Keratinocyte (primary cell): ENCODE measurements at regions not wholly inside any gene's neighbourhood (a gene's known extent, or its start where the extent isn't known, plus 50 kb on each side); places are given as distances from the start of the nearest gene placed in this dataset.

ENCODE experiments used
- DNase-seq: peaks from one replicate; pipeline ENCODE4 v3.0.0-alpha.2; 2011; ENCODE audit warnings: low read depth, missing footprints, low spot score
- FAIRE-seq: peaks from 2 replicates; lab custom pipeline; 2011; peaks lifted over from hg19 to GRCh38; lab: Jason Lieb, UNC
- H2AFZ ChIP-seq: 2 replicates; pipeline ENCODE4 v1.6.0; 2012; ENCODE audit warnings: low read length, control low read depth, inconsistent platforms; ENCODE audit not compliant: control insufficient read depth
- H3K27ac ChIP-seq: 2 replicates; pipeline ENCODE4 v1.5.1; 2011; ENCODE audit warnings: low read length; ENCODE audit not compliant: control insufficient read depth, insufficient read depth
- H3K27me3 ChIP-seq: 3 replicates; pipeline ENCODE4 v1.6.0; 2011; ENCODE audit warnings: low read length; ENCODE audit not compliant: control insufficient read depth, insufficient read depth; ENCODE audit errors: extremely low read depth
- H3K36me3 ChIP-seq, 2 experiments: 2 replicates in 1 of 2; 3 replicates in 1 of 2; pipeline ENCODE4 v1.5.1; 2011; ENCODE audit warnings: low read length in 2 of 2, mild to moderate bottlenecking in 1 of 2; ENCODE audit not compliant: control insufficient read depth in 2 of 2, insufficient read depth in 2 of 2; ENCODE audit errors: extremely low read depth in 1 of 2
- H3K4me1 ChIP-seq: 3 replicates; pipeline ENCODE4 v1.5.1; 2011; ENCODE audit warnings: low read length; ENCODE audit not compliant: control insufficient read depth, insufficient read depth; ENCODE audit errors: extremely low read depth
- H3K4me2 ChIP-seq: 3 replicates; pipeline ENCODE4 v1.6.0; 2011; ENCODE audit warnings: low read depth, low read length; ENCODE audit not compliant: control insufficient read depth, insufficient read depth; ENCODE audit errors: extremely low read depth
- H3K4me3 ChIP-seq, 3 experiments: fragments of 200-600 bp in 1 of 3; sonication (generic) in 1 of 3; 2 replicates in 2 of 3; 3 replicates in 1 of 3; pipeline ENCODE4 v1.5.1; 2011 to 2016; ENCODE audit warnings: low read length in 3 of 3, mild to moderate bottlenecking in 3 of 3, control low read depth in 2 of 3, inconsistent platforms in 1 of 3, low read depth in 1 of 3, mixed read lengths in 1 of 3, mixed run types in 1 of 3, moderate library complexity in 1 of 3; ENCODE audit not compliant: control insufficient read depth in 2 of 3, insufficient read depth in 2 of 3; ENCODE audit errors: extremely low read depth in 1 of 3
- H3K79me2 ChIP-seq: 2 replicates; pipeline ENCODE4 v1.6.0; 2012; ENCODE audit warnings: low read length; ENCODE audit not compliant: control insufficient read depth, insufficient read depth
- H3K9ac ChIP-seq: 3 replicates; pipeline ENCODE4 v1.6.0; 2011; ENCODE audit warnings: low read length; ENCODE audit not compliant: control insufficient read depth, insufficient read depth; ENCODE audit errors: extremely low read depth
- H3K9me1 ChIP-seq: 3 replicates; pipeline ENCODE4 v1.6.0; 2011; ENCODE audit warnings: low read length; ENCODE audit not compliant: control insufficient read depth, insufficient read depth; ENCODE audit errors: extremely low read depth
- H3K9me3 ChIP-seq: 2 replicates; pipeline ENCODE4 v1.5.1; 2012; ENCODE audit warnings: low read depth, low read length; ENCODE audit not compliant: control insufficient read depth
- H4K20me1 ChIP-seq: 3 replicates; pipeline ENCODE4 v1.6.0; 2011; ENCODE audit warnings: low read length; ENCODE audit not compliant: control insufficient read depth, insufficient read depth; ENCODE audit errors: extremely low read depth
- CTCF ChIP-seq, 3 experiments: IDR thresholded peaks in 1 of 3; conservative IDR thresholded peaks in 1 of 3; optimal IDR thresholded peaks in 1 of 3; 2 replicates in 2 of 3; 3 replicates in 1 of 3; pipeline versions ENCODE3 to v1.5.1; 2011; ENCODE audit warnings: low read length in 3 of 3, mild to moderate bottlenecking in 3 of 3, moderate library complexity in 2 of 3, control low read depth in 1 of 3, inconsistent platforms in 1 of 3; ENCODE audit not compliant: insufficient read depth in 2 of 3; ENCODE audit errors: extremely low read depth in 1 of 3
- EZH2 ChIP-seq: IDR thresholded peaks from one replicate; pipeline ENCODE4 v1.6.1; 2012; ENCODE audit warnings: inconsistent platforms, mild to moderate bottlenecking, low read length, moderate library complexity
- dilution Hi-C: fragments of 300-500 bp; cut with MboI; formaldehyde crosslinking; loops from one replicate; pipeline ENCODE4 v1.7.0; 2020; ENCODE audit warnings: low sequenced_read_pairs; ENCODE audit not compliant: extremely low pct_ligation_motif_present

- Histone ChIP-seq H3K9ac (no peak overlapping the region), H3K27me3 (no peaks in the 10 kb centered on the region), H3K9me3 (no peaks in the 10 kb centered on the region), H3K79me2 (no peaks in the 10 kb centered on the region), H2AFZ (no peak overlapping the region), H4K20me1 (no peaks in the 10 kb centered on the region), H3K4me2 (no peak overlapping the region), H3K4me3 (no peak overlapping the region), H3K9me1 (no peaks in the 10 kb centered on the region), H3K27ac (no peak overlapping the region), H3K36me3 (no peaks in the 10 kb centered on the region), H3K4me1 (no peaks in the 10 kb centered on the region)
- dilution Hi-C loops: no loop called here
- no peak for TF ChIP-seq EZH2
- TF ChIP-seq CTCF (optimal IDR thresholded peaks at IDR 0.05 in 1 of 3, IDR thresholded peaks at IDR 0.05 in 1 of 3, conservative IDR thresholded peaks at IDR 0.05 in 1 of 3; ENCODE audit: extremely low read depth in 1 of 3, insufficient read depth in 2 of 3, low read length in 3 of 3): no peak
- FAIRE-seq: no peak
- no peak for DNase-seq
Measured at GRCh38 chr1:79104617-79105016, 98.1 kb upstream of the ADGRL4 start.

DNA sequence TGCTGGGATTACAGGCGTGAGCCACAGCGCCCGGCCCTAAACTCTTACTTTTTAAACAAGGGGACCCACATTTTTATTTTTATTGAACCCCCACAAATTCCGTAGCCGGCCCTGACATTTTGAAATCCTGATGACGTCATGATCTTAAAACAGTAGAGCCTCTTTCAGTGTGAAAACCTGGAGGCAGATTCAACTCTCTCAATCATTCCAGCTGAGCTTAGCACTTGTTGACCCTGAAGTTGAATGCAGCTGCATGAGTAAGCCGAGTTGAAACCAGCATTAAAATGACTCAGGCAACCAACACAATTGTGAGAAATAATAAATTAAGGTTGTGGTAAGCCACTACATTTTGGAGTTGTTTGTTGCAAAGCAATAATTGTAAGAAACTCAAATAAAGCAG is 93.9 kb upstream of the ADGRL4 start:
- Histone ChIP-seq H3K9me1 (no peaks in the 10 kb centered on the region), H3K27ac (no peak overlapping the region), H3K9ac (no peak overlapping the region), H3K36me3 (no peaks in the 10 kb centered on the region), H3K4me1 (no peaks in the 10 kb centered on the region), H3K4me2 (no peak overlapping the region), H4K20me1 (no peaks in the 10 kb centered on the region), H2AFZ (no peak overlapping the region), H3K4me3 (no peak overlapping the region), H3K9me3 (no peaks in the 10 kb centered on the region), H3K27me3 (no peaks in the 10 kb centered on the region), H3K79me2 (no peaks in the 10 kb centered on the region)
- FAIRE-seq (no peak), DNase-seq (no peak)
- TF ChIP-seq EZH2: no peak
- TF ChIP-seq CTCF (optimal IDR thresholded peaks at IDR 0.05 in 1 of 3, IDR thresholded peaks at IDR 0.05 in 1 of 3, conservative IDR thresholded peaks at IDR 0.05 in 1 of 3; ENCODE audit: extremely low read depth in 1 of 3, insufficient read depth in 2 of 3, low read length in 3 of 3): no peak
- dilution Hi-C loops: no loop called here
